Liver (tissue), 8 donors: ENCODE measurements at regions not wholly inside any gene's neighbourhood (a gene's known extent, or its start where the extent isn't known, plus 50 kb on each side); places are given as distances from the start of the nearest gene placed in this dataset.

ENCODE experiments used
- DNase-seq: peaks from one replicate; pipeline ENCODE4 v3.0.0-alpha.2; 2017; ENCODE audit warnings: low spot score
- H3K27ac ChIP-seq, 2 donors: one replicate each; pipeline ENCODE4 v1.7.0; 2013; ENCODE audit warnings: inconsistent platforms in 2 of 2, low read length in 2 of 2, control low read depth in 1 of 2, low read depth in 1 of 2, mild to moderate bottlenecking in 1 of 2
- H3K27me3 ChIP-seq, 4 donors: one replicate each; pipeline versions ENCODE4 v1.6.1 to v1.7.0; 2013; ENCODE audit warnings: low read length in 3 of 4, inconsistent platforms in 1 of 4, mild to moderate bottlenecking in 1 of 4, moderate library complexity in 1 of 4; ENCODE audit not compliant: control insufficient read depth in 4 of 4, insufficient read depth in 4 of 4
- H3K36me3 ChIP-seq, 4 donors: one replicate each; pipeline versions ENCODE4 v1.6.1 to v1.7.0; 2013; ENCODE audit warnings: low read length in 3 of 4, mild to moderate bottlenecking in 3 of 4, low read depth in 1 of 4, moderate library complexity in 1 of 4; ENCODE audit not compliant: control insufficient read depth in 4 of 4, insufficient read depth in 3 of 4
- H3K4me1 ChIP-seq, 4 donors: one replicate each; pipeline versions ENCODE4 v1.6.1 to v1.7.0; 2013; ENCODE audit warnings: low read length in 3 of 4, mild to moderate bottlenecking in 3 of 4, moderate library complexity in 1 of 4; ENCODE audit not compliant: control insufficient read depth in 4 of 4, insufficient read depth in 4 of 4
- H3K4me3 ChIP-seq, 3 donors: one replicate each; pipeline versions ENCODE4 v1.6.1 to v1.7.0; 2013; ENCODE audit warnings: low read length in 3 of 3, control low read depth in 1 of 3, low read depth in 1 of 3, mild to moderate bottlenecking in 1 of 3
- H3K9ac ChIP-seq, 2 donors: one replicate each; pipeline ENCODE4 v1.7.0; 2013; ENCODE audit warnings: low read length in 2 of 2, mild to moderate bottlenecking in 2 of 2, moderate library complexity in 2 of 2, control low read depth in 1 of 2, low read depth in 1 of 2
- H3K9me3 ChIP-seq, 4 donors: one replicate each; pipeline versions ENCODE4 v1.6.1 to v1.7.0; 2013; ENCODE audit warnings: low read length in 3 of 4; ENCODE audit not compliant: control insufficient read depth in 4 of 4
- ATF3 ChIP-seq: IDR thresholded peaks from 2 replicates; pipeline ENCODE4 v1.6.1; 2016; ENCODE audit warnings: antibody characterized with exemption
- CTCF ChIP-seq: fragments of 150-350 bp; IDR thresholded peaks from 2 replicates; pipeline ENCODE4 v1.5.1; 2017; ENCODE audit warnings: improper control_type of control experiment, low read depth, low read length; ENCODE audit not compliant: missing input control
- EGR1 ChIP-seq, 2 donors: IDR thresholded peaks; 2 replicates each; pipeline ENCODE4 v1.6.1; 2016 to 2018; ENCODE audit warnings: antibody characterized with exemption in 2 of 2, low read depth in 2 of 2
- FOXA1 ChIP-seq: IDR thresholded peaks from 2 replicates; pipeline ENCODE4 v1.6.1; 2016; ENCODE audit warnings: antibody characterized with exemption
- FOXA2 ChIP-seq: IDR thresholded peaks from 2 replicates; pipeline ENCODE4 v1.6.1; 2016; ENCODE audit warnings: antibody characterized with exemption
- GABPA ChIP-seq, 2 donors: IDR thresholded peaks in 1 of 2; conservative IDR thresholded peaks in 1 of 2; 2 replicates each; pipeline ENCODE4 v1.6.1; 2016; ENCODE audit warnings: antibody characterized with exemption in 2 of 2, mild to moderate bottlenecking in 1 of 2, moderate library complexity in 1 of 2
- HNF4A ChIP-seq, 2 donors: conservative IDR thresholded peaks; 2 replicates each; pipeline ENCODE4 v1.6.1; 2016; ENCODE audit warnings: antibody characterized with exemption in 2 of 2, mild to moderate bottlenecking in 2 of 2
- HNF4G ChIP-seq: IDR thresholded peaks from 2 replicates; pipeline ENCODE4 v1.6.1; 2016; ENCODE audit warnings: antibody characterized with exemption
- JUND ChIP-seq, 2 donors: IDR thresholded peaks; 2 replicates each; pipeline ENCODE4 v1.6.1; 2016; ENCODE audit warnings: antibody characterized with exemption in 2 of 2
- MAX ChIP-seq: IDR thresholded peaks from 2 replicates; pipeline ENCODE4 v1.6.1; 2016; ENCODE audit warnings: antibody characterized with exemption
- NR2F2 ChIP-seq: IDR thresholded peaks from 2 replicates; pipeline ENCODE4 v1.6.1; 2016; ENCODE audit warnings: antibody characterized with exemption
- RAD21 ChIP-seq, 2 donors: IDR thresholded peaks; 2 replicates each; pipeline ENCODE4 v1.6.1; 2016; ENCODE audit warnings: antibody characterized with exemption in 2 of 2, mild to moderate bottlenecking in 2 of 2
- REST ChIP-seq: IDR thresholded peaks from 2 replicates; pipeline ENCODE4 v1.6.1; 2016; ENCODE audit warnings: antibody characterized with exemption, mild to moderate bottlenecking
- RXRA ChIP-seq, 2 donors: IDR thresholded peaks; 2 replicates each; pipeline ENCODE4 v1.6.1; 2017 to 2018; ENCODE audit warnings: antibody characterized with exemption in 2 of 2, mild to moderate bottlenecking in 1 of 2
- SP1 ChIP-seq: IDR thresholded peaks from 2 replicates; pipeline ENCODE4 v1.6.1; 2018; ENCODE audit warnings: antibody characterized with exemption, mild to moderate bottlenecking
- TAF1 ChIP-seq: conservative IDR thresholded peaks from 2 replicates; pipeline ENCODE4 v1.6.1; 2016; ENCODE audit warnings: antibody characterized with exemption, mild to moderate bottlenecking
- YY1 ChIP-seq: IDR thresholded peaks from 2 replicates; pipeline ENCODE4 v1.6.1; 2016; ENCODE audit warnings: antibody characterized with exemption, mild to moderate bottlenecking
- ZBTB33 ChIP-seq: IDR thresholded peaks from 2 replicates; pipeline ENCODE4 v1.6.1; 2016; ENCODE audit warnings: antibody characterized with exemption
- WGBS: extraction: QIAGEN DNeasy Blood & Tissue Kit; methylation state at CpG from one replicate; pipeline ENCODE4 v1.1.7; 2013; 5-methylcytosine and 5-hydroxymethylcytosine counted together
- donor health status: healthy.
- donor health status: healthy.
- donor health status: healthy.
- donor health status: healthy.
- donor health status: healthy.

- H3K4me1 ChIP-seq = peaks cover 0 to 3% (median under 1%) of the 10 kb centered on the region in 4 donors
- WGBS = 77% methylated on average over 6 of the region's 6 CpGs
- H3K27me3 ChIP-seq = no peaks in the 10 kb centered on the region
- H3K36me3 ChIP-seq = no peaks in the 10 kb centered on the region
- no peak for DNase-seq
- TF ChIP-seq YY1 = no peak
- TF ChIP-seq GABPA (IDR thresholded peaks at IDR 0.05 in 1 of 2, conservative IDR thresholded peaks at IDR 0.05 in 1 of 2) = no peak
- TF ChIP-seq JUND (IDR thresholded peaks at IDR 0.05) = no peak
- no peak for TF ChIP-seq EGR1 (IDR thresholded peaks at IDR 0.05; ENCODE audit: low read depth in 2 of 2)
- TF ChIP-seq NR2F2 = no peak
- no peak for TF ChIP-seq SP1
- TF ChIP-seq FOXA2 = no peak
- no peak for TF ChIP-seq HNF4G
- TF ChIP-seq RAD21 (IDR thresholded peaks at IDR 0.05) = no peak
- TF ChIP-seq FOXA1 = no peak
- no peak for TF ChIP-seq ATF3
- no peak for TF ChIP-seq RXRA (IDR thresholded peaks at IDR 0.05)
- no peaks in the 10 kb centered on the region for H3K9me3 ChIP-seq
- no peak overlapping the region for H3K4me3 ChIP-seq
- H3K9ac ChIP-seq = no peak overlapping the region
- no peak overlapping the region for H3K27ac ChIP-seq
Measured at GRCh38 chr2:109070290-109070689, 58.7 kb upstream of the SH3RF3 start.

GRCh38 chr2:109069331-109070194 lies 59.4 kb upstream of the SH3RF3 start:
- no peaks in the 10 kb centered on the region for H3K27me3 ChIP-seq
- 73% methylated on average over 9 of the region's 9 CpGs for WGBS
- DNase-seq = no peak
- H3K27ac ChIP-seq = no peak overlapping the region
- H3K9ac ChIP-seq = no peak overlapping the region
- no peak overlapping the region for H3K4me3 ChIP-seq
- no peaks in the 10 kb centered on the region for H3K9me3 ChIP-seq
- H3K36me3 ChIP-seq = no peaks in the 10 kb centered on the region
- no peak for TF ChIP-seq HNF4A (conservative IDR thresholded peaks at IDR 0.05)
- no peak for TF ChIP-seq FOXA1
- no peak for TF ChIP-seq RXRA (IDR thresholded peaks at IDR 0.05)
- TF ChIP-seq RAD21 (IDR thresholded peaks at IDR 0.05) = no peak
- TF ChIP-seq MAX = no peak
- TF ChIP-seq JUND (IDR thresholded peaks at IDR 0.05) = no peak
- TF ChIP-seq REST = no peak
- no peak for TF ChIP-seq SP1
- TF ChIP-seq CTCF = no peak
- no peak for TF ChIP-seq HNF4G
- no peak for TF ChIP-seq YY1
- TF ChIP-seq TAF1 = no peak
- TF ChIP-seq EGR1 (IDR thresholded peaks at IDR 0.05; ENCODE audit: low read depth in 2 of 2) = no peak
- TF ChIP-seq ZBTB33 = no peak
- no peak for TF ChIP-seq ATF3
- TF ChIP-seq FOXA2 = no peak
- TF ChIP-seq NR2F2 = no peak
- H3K4me1 ChIP-seq = peaks cover 0 to 8% (median 6%) of the 10 kb centered on the region in 4 donors
